KMS-11 (cell line): ENCODE measurements at regions not wholly inside any gene's neighbourhood (a gene's known extent, or its start where the extent isn't known, plus 50 kb on each side); places are given as distances from the start of the nearest gene placed in this dataset.

Experiments used
- H2AFZ ChIP-seq: fragments of 200-600 bp; sonication (generic); 2 replicates; pipeline ENCODE4 v1.6.1; 2016; ENCODE audit warnings: antibody characterized with exemption, mixed run types, low read depth
- H3K27ac ChIP-seq: fragments of 200-600 bp; sonication (generic); 2 replicates; pipeline ENCODE4 v1.6.1; 2016; ENCODE audit warnings: mild to moderate bottlenecking, mixed run types
- H3K27me3 ChIP-seq: fragments of 200-600 bp; sonication (generic); 2 replicates; pipeline ENCODE4 v1.6.1; 2017; ENCODE audit warnings: mild to moderate bottlenecking, low read depth, mixed run types, moderate library complexity; ENCODE audit not compliant: insufficient read depth
- H3K36me3 ChIP-seq: fragments of 200-600 bp; sonication (generic); 2 replicates; pipeline ENCODE4 v1.6.1; 2017; ENCODE audit warnings: mild to moderate bottlenecking, mixed run types; ENCODE audit not compliant: insufficient read depth
- H3K4me1 ChIP-seq: fragments of 200-600 bp; sonication (generic); 2 replicates; pipeline ENCODE4 v1.6.1; 2016; ENCODE audit warnings: mild to moderate bottlenecking, low read depth, mixed run types; ENCODE audit not compliant: poor library complexity, severe bottlenecking
- H3K4me2 ChIP-seq: fragments of 200-600 bp; sonication (generic); 2 replicates; pipeline ENCODE4 v1.7.0; 2016; ENCODE audit warnings: mild to moderate bottlenecking, mixed run types
- H3K4me3 ChIP-seq: fragments of 200-600 bp; sonication (generic); IDR thresholded peaks from 2 replicates; pipeline ENCODE4 v1.6.1; 2017; ENCODE audit warnings: low read depth, low read length, mixed read lengths; ENCODE audit not compliant: insufficient read depth
- H3K79me2 ChIP-seq: fragments of 200-600 bp; sonication (generic); 2 replicates; pipeline ENCODE4 v1.6.1; 2016; ENCODE audit warnings: low read depth, mixed run types; ENCODE audit not compliant: insufficient read depth
- H3K9ac ChIP-seq: fragments of 200-600 bp; sonication (generic); 2 replicates; pipeline ENCODE4 v1.6.1; 2016; ENCODE audit warnings: mild to moderate bottlenecking, mixed run types
- H4K20me1 ChIP-seq: fragments of 200-600 bp; sonication (generic); 2 replicates; pipeline ENCODE4 v1.6.1; 2016; ENCODE audit warnings: mild to moderate bottlenecking, mixed run types; ENCODE audit not compliant: insufficient read depth
- CTCF ChIP-seq: fragments of 200-600 bp; sonication (generic); conservative IDR thresholded peaks from 2 replicates; pipeline ENCODE4 v1.6.1; 2017; ENCODE audit warnings: low read depth, mild to moderate bottlenecking, antibody characterized with exemption, low read length, moderate library complexity, mixed read lengths

GRCh38 chr18:47591429-47591828 is 339.0 kb downstream of the SMAD2 start:
- Histone ChIP-seq H3K36me3 (no peaks in the 10 kb centered on the region), H3K27me3 (no peaks in the 10 kb centered on the region; the same call in 1 of the 2 replicates), H4K20me1 (no peaks in the 10 kb centered on the region), H3K4me1 (no peaks in the 10 kb centered on the region), H3K4me3 (no peak overlapping the region), H3K79me2 (no peaks in the 10 kb centered on the region), H3K9ac (no peak overlapping the region), H2AFZ (no peak overlapping the region), H3K27ac (no peak overlapping the region), H3K4me2 (no peak overlapping the region)
- TF ChIP-seq CTCF, result no peak

GRCh38 chr18:47587587-47587986 is 336.1 kb upstream of the SKOR2 start:
- Histone ChIP-seq H3K4me2 (no peak overlapping the region), H3K4me1 (no peaks in the 10 kb centered on the region), H3K27me3 (no peaks in the 10 kb centered on the region; the same call in 1 of the 2 replicates), H3K4me3 (no peak overlapping the region), H3K9ac (no peak overlapping the region), H3K36me3 (no peaks in the 10 kb centered on the region), H4K20me1 (no peaks in the 10 kb centered on the region), H3K27ac (no peak overlapping the region), H3K79me2 (no peaks in the 10 kb centered on the region), H2AFZ (no peak overlapping the region)
- TF ChIP-seq CTCF, result no peak

GRCh38 chr18:47586418-47587070 is 335.1 kb upstream of the SKOR2 start:
- Histone ChIP-seq H4K20me1 (no peaks in the 10 kb centered on the region), H3K4me1 (no peaks in the 10 kb centered on the region), H3K27ac (no peak overlapping the region), H3K27me3 (no peaks in the 10 kb centered on the region; the same call in 1 of the 2 replicates), H3K4me2 (no peak overlapping the region), H3K9ac (no peak overlapping the region), H2AFZ (no peak overlapping the region), H3K36me3 (no peaks in the 10 kb centered on the region), H3K79me2 (no peaks in the 10 kb centered on the region), H3K4me3 (no peak overlapping the region)
- TF ChIP-seq CTCF, result no peak

GRCh38 chr18:47585914-47586313 is 334.5 kb upstream of the SKOR2 start:
- Histone ChIP-seq H3K79me2 (no peaks in the 10 kb centered on the region), H3K27me3 (no peaks in the 10 kb centered on the region; the same call in 1 of the 2 replicates), H3K9ac (no peak overlapping the region), H3K4me3 (no peak overlapping the region), H3K27ac (no peak overlapping the region), H4K20me1 (no peaks in the 10 kb centered on the region), H3K4me2 (no peak overlapping the region), H2AFZ (no peak overlapping the region), H3K4me1 (no peaks in the 10 kb centered on the region), H3K36me3 (no peaks in the 10 kb centered on the region)
- no peak for TF ChIP-seq CTCF
